ENCODE measurements at regions not wholly inside any gene's neighbourhood (a gene's known extent, or its start where the extent isn't known, plus 50 kb on each side); places are given as distances from the start of the nearest gene placed in this dataset.

DNA sequence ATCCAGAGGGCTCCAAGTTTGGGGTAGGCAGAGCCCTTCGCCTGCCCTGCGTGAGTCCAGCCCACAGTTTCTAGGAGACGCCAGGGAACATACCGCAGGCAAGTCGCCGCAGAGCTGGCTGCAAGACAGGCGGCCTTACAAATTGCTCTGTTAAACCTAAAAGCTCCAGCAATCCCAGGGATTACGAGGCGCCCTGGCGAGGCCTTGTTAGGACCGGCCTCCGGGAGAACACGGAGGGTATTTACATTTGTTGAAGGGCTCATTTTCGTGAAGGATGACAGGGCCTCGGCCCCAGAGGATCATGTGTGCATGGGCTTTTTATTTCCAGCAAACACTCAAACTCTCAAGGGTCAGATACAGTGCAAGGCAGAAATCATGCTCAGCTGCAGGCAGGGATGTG is 77.6 kb upstream of the FOXF1 start:
- no peak overlapping the region for H3K4me3 ChIP-seq (ENCODE audit: low read depth, low read length)
- DNase-seq (ENCODE audit: low read depth): no peak
- TF ChIP-seq, protein P1, sequence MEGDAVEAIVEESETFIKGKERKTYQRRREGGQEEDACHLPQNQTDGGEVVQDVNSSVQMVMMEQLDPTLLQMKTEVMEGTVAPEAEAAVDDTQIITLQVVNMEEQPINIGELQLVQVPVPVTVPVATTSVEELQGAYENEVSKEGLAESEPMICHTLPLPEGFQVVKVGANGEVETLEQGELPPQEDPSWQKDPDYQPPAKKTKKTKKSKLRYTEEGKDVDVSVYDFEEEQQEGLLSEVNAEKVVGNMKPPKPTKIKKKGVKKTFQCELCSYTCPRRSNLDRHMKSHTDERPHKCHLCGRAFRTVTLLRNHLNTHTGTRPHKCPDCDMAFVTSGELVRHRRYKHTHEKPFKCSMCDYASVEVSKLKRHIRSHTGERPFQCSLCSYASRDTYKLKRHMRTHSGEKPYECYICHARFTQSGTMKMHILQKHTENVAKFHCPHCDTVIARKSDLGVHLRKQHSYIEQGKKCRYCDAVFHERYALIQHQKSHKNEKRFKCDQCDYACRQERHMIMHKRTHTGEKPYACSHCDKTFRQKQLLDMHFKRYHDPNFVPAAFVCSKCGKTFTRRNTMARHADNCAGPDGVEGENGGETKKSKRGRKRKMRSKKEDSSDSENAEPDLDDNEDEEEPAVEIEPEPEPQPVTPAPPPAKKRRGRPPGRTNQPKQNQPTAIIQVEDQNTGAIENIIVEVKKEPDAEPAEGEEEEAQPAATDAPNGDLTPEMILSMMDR (IDR thresholded peaks at IDR 0.05; ENCODE audit: low read depth, low read length, missing control alignments): no peak

DNA sequence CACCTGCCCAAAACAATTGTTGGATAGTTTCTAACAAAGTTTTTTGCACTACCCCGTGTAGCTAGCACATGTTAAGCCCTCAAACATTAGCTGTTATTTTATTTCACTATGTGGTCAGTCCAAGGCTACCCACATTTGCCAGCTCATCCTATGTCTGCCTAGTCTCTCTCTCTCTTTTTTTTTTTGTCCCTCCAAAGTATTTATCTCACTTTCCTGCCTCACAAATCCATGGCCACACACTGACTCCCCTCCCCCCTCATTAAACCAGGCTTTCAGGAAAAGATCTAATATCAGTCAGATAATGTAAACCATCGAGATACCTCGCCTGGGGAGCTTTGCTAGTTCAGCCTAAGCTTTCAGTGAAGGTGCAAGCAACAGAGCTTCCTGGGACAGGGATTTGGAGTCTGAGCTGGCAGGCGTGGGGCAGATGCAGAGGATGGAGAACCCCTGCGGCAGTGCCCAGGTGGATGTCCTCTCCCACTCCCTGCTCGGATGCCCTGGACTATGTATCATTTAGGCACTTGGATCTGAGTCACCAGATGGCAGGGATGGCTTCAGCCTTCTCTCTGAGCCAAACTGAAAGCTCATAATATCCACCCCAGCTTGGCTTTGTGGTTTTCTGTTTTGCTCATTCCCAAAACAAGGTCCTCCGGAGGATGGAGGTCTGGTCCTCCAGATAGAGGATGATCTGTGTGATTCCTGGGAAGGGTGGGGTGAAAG is 73.7 kb upstream of the FOXF1 start:
- H3K4me3 ChIP-seq (ENCODE audit: low read depth, low read length): no peak overlapping the region
- TF ChIP-seq, protein P1 (IDR thresholded peaks at IDR 0.05; ENCODE audit: low read depth, low read length, missing control alignments): no peak
- no peak for DNase-seq (ENCODE audit: low read depth)

DNA sequence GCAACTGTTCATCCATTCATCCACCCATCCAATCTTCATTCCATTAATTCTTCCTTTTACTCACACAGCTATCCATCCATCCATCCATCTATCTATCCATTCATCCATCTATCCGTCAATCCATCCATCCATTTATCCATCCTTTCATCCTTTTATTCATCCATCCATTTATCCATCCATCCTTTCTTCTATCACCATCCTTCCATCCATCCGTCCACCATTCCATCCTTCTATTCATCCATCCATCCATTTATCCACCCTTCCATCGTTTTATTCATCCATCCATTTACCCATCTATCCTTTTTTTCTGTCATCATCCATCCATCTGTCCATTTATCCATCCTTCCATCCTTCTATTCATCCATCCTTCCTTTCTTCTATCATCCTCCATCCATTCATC is 73.0 kb upstream of the FOXF1 start:
- TF ChIP-seq, protein P1 (IDR thresholded peaks at IDR 0.05; ENCODE audit: low read depth, low read length, missing control alignments): no peak
- DNase-seq (ENCODE audit: low read depth): no peak
- no peak overlapping the region for H3K4me3 ChIP-seq (ENCODE audit: low read depth, low read length)

DNA sequence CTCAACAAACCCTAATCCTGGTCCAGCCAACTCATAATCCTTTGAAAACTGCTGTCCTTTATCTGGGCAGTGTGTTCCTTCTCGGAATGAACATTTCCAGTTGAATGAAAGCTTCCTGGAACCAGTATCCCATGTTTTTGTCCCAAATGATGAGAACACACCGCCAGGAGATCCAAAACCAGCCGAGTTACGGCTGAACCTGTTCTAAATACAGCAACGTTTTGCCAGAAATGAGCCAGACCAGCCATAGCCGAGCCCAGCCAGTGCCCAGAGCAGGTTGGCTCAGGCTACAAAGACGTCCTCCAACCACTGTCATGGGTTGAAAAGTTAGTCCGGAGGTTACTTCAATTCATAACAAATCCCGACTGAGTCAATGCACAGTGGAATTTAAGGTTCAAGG is 67.6 kb upstream of the FOXF1 start:
- H3K4me3 ChIP-seq (ENCODE audit: low read depth, low read length): no peak overlapping the region
- TF ChIP-seq, protein P1 (IDR thresholded peaks at IDR 0.05; ENCODE audit: low read depth, low read length, missing control alignments): no peak
- no peak for DNase-seq (ENCODE audit: low read depth)

DNA sequence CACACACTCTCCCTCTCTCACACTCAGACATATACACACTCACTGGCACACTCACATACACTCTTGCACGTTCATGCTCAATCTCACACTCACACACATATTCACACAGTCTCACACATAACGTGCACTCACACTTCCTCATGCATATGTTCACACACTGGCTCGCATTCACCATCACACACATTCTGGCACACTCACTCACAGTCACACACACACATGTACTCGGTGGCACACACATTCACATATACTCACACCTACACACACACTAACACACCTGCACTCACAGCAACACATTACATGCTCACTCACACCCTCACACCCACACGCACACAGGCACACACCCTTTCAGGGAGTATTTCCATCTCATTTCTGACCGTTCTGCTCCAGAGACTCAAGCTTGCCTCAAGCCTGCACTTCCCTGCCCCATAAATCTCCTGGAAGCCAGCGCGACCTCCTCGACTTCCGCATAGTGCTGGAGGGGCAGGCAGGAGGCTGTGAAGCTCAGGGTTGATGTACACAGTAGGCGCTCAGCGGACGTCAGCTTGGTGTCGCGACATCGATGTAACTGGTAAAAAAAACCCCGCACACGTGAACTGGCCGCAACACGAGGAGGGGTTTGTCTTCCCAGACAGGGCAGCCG is 66.7 kb upstream of the FOXF1 start:
- no peak for DNase-seq (ENCODE audit: low read depth)
- H3K4me3 ChIP-seq (ENCODE audit: low read depth, low read length): no peak overlapping the region
- TF ChIP-seq, protein P1 (IDR thresholded peaks at IDR 0.05; ENCODE audit: low read depth, low read length, missing control alignments): no peak

DNA sequence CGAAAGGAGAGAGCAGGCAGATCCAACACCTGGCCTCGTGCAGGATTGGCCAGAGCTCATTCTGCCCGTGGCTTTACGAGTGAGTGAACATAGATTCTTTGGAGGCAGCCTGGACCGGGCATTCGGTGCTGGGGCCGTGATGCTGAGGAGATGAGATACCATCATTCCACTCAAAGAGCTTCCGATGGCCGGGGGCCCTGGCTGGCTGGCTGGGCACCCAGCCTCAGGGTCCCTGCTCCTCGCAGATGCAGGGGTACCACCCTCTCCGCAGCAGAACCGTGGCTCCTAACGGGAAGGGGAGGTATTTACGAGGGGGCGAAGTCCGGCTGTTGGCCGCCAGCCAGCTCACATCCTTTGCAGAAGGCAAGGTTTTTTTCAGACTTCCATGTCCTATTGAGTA is 66.1 kb upstream of the FOXF1 start:
- H3K4me3 ChIP-seq (ENCODE audit: low read depth, low read length): no peak overlapping the region
- no peak for DNase-seq (ENCODE audit: low read depth)
- TF ChIP-seq, protein P1 (IDR thresholded peaks at IDR 0.05; ENCODE audit: low read depth, low read length, missing control alignments): no peak

DNA sequence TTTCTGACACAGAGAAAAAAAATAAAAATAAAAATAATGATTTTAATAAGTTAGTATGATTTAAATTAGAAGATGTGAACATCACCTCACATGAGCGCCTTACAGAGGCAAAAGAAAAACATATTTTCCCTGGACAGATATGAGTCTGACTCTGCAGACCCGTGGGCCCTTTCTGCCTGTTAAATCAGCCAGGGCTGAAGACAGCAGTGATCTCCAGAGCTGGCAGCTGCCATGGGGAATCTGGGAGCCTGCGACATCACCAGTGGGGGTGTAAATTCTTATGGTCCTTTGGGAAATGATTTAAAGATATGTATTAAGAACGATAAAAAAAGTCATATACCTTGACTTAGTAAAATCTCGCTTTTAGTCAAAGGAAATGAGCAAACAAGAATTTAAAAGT is 65.7 kb upstream of the FOXF1 start:
- TF ChIP-seq, protein P1 (IDR thresholded peaks at IDR 0.05; ENCODE audit: low read depth, low read length, missing control alignments): no peak
- no peak for DNase-seq (ENCODE audit: low read depth)
- H3K4me3 ChIP-seq (ENCODE audit: low read depth, low read length): no peak overlapping the region

Measured in GM12864 (cell line).